Central memory CD8-positive, alpha-beta T cell (primary cell): ENCODE measurements at regions not wholly inside any gene's neighbourhood (a gene's known extent, or its start where the extent isn't known, plus 50 kb on each side); places are given as distances from the start of the nearest gene placed in this dataset.

Source experiments
- ATAC-seq: fragments of 150-1000 bp; cut with Tn5 transposase; replicated peaks from 2 replicates; pipeline ENCODE4 v1.10.0; 2022; ENCODE audit warnings: mild to moderate bottlenecking, moderate FRiP score, moderate number of reproducible peaks; ENCODE audit not compliant: poor library complexity, severe bottlenecking; ENCODE audit errors: extremely low read depth
- DNase-seq, 2 donors: peaks; one replicate each; pipeline ENCODE4 v3.0.0; 2021; ENCODE audit warnings: low spot score in 2 of 2
- H3K27ac Mint-ChIP-seq: one replicate; pipeline ENCODE4 v1.8.0; 2022; ENCODE audit warnings: low read depth, mild to moderate bottlenecking, moderate library complexity, mixed read lengths
- H3K27me3 Mint-ChIP-seq: one replicate; pipeline ENCODE4 v1.8.0; 2022; ENCODE audit warnings: mixed read lengths
- H3K36me3 Mint-ChIP-seq: one replicate; pipeline ENCODE4 v1.8.0; 2022; ENCODE audit warnings: mild to moderate bottlenecking, moderate library complexity, mixed read lengths; ENCODE audit not compliant: insufficient read depth
- H3K4me1 Mint-ChIP-seq: one replicate; pipeline ENCODE4 v1.8.0; 2022; ENCODE audit warnings: mixed read lengths
- H3K4me3 Mint-ChIP-seq: one replicate; pipeline ENCODE4 v1.8.0; 2022; ENCODE audit warnings: mild to moderate bottlenecking, moderate library complexity, mixed read lengths
- H3K9me3 Mint-ChIP-seq: one replicate; pipeline ENCODE4 v1.8.0; 2022; ENCODE audit warnings: mixed read lengths

DNA sequence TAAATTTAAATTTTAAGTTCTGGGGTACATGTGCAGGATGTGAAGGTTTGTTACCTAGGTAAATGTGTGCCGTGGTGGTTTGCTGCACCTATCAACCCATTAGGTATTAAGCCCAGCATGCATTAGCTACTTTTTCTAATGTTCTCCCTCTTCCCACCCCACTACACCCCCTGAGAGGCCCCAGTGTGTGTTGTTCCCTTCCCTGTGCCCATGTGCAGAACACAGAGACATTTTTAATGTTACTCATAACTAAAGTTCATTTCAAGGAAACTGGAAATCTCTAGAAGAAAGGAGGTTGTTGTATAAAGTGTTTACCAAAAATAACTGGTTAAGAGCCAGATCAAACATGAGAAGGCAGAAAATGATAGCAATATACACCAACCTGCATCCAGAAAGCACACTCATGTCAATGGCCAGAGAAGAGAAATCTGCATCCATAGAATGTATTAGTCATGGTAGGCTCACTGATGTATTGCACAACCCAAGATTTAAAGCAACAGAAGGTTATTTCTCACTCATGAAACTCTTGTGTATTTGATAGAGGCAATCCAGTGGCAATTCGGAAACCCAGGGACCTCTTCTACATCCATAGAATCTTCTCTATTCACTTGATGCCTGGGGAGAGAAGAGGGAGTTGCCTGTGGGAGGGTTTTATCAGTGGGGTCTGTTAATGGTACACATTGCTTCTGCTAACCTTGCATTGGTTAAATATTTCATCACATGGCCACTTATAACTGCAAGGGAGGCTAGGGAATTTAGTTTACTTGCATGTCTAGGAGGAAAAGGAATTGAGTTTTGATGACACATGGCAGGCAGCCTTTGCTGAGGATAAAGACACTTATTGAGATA, 321.9 kb upstream of the RASGRP1 start:
- Mint-ChIP-seq H3K27me3 (peaks cover 13% of the 10 kb centered on the region), H3K9me3 (no peaks in the 10 kb centered on the region), H3K27ac (no peak overlapping the region), H3K4me1 (no peaks in the 10 kb centered on the region), H3K4me3 (no peak overlapping the region), H3K36me3 (no peaks in the 10 kb centered on the region)
- no peak for DNase-seq
- ATAC-seq, result no peak

DNA sequence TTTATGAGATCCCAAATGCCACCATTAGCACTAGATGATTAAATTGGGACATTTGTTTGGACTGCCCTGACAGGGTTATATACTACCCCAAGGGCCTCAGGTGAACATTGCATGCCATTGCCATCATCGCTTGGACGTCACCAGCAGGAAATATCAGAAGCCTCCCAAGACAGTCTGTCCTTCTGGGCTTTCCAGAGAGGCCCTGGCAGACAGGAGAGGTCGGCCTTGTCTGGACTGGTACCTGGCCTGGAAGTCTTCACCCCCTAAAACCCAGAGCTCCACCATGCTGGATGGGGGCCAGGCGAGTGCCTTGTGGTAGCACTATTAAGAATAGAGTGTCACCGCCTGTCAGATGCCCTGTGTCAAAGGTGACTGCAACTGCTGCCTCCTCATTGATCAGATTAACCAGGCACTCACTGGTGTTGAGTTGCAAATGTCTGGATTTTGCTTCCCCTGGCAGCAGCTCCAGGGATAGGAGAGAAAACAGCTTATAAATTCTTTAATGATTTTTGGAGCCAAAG, 324.1 kb upstream of the RASGRP1 start:
- Mint-ChIP-seq H3K9me3 (no peaks in the 10 kb centered on the region), H3K4me1 (no peaks in the 10 kb centered on the region), H3K4me3 (no peak overlapping the region), H3K27me3 (peaks cover 27% of the 10 kb centered on the region), H3K36me3 (no peaks in the 10 kb centered on the region), H3K27ac (no peak overlapping the region)
- ATAC-seq, result no peak
- DNase-seq, result no peak

DNA sequence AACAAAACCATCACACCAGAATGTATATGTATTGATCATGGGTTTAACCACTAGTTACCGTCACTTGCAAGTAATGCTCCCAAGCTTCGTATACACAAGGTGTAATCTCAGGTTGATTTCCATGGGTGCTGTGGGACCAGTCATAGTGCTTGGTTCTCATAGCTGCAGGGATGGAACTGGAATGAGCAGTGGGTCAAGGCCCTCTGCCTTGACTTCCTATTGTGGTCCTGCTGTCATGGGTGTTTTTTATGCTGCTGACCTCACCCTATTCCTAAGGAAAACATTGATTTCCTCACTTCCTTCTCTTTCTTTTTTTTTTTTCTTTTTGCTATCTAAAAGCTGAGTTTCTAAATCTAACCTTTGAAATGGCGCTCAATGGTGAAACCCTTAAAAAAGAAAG, 325.6 kb upstream of the RASGRP1 start:
- no peaks in the 10 kb centered on the region for H3K9me3 Mint-ChIP-seq
- ATAC-seq (no peak), DNase-seq (no peak)
- no peak overlapping the region for H3K4me3 Mint-ChIP-seq
- peaks cover 39% of the 10 kb centered on the region for H3K27me3 Mint-ChIP-seq
- H3K27ac Mint-ChIP-seq, result no peak overlapping the region
- H3K4me1 Mint-ChIP-seq, result no peaks in the 10 kb centered on the region
- H3K36me3 Mint-ChIP-seq, result no peaks in the 10 kb centered on the region

DNA sequence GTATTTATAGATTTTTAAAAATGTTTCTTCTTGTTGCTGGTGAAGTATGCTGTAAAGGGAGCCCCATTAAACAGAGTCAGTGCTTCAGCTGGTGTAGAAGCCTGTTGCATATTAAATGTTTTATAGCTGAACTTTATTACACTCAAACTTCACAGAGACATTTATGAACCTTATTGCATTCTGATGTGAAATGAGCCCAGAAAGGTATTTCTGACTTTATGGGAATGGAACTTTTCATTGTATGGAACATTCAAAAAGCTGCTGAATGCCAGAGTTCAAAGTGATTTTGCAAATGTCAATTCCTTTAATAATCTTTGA, 329.3 kb upstream of the RASGRP1 start:
- no peak for DNase-seq

DNA sequence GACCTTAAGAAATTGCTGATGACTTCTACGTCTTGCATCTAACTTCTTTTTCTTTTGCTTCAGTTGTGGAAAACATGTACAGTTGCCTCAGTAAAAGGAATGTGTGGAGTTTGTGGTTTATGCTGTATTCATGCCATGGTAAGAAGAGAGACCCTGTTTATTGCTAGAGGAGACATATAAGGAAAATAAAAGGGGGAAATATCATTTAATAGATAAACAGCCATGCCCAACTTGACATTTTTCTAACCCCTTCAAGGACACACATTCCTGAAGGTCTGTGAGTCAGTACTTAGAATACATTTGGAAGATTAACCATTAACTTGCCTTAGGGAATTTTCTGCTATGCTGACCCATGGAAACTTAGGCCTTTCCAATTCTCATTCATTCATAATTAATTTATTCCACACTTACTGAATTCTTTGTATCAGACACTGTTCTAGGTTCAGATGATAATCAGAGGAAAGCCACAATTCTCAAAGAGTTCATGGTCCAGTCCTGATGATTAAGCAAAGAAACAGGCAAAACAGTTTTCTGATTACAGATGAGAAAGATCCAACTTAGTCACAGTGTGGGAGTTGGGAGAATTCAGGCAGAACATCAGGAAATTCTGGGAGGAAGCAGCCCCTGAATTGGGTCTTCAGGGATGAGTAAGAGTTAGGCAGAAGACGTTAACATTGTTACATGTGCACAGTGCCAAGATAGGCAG, 329.8 kb upstream of the RASGRP1 start:
- Mint-ChIP-seq H3K36me3 (no peaks in the 10 kb centered on the region), H3K4me1 (no peaks in the 10 kb centered on the region), H3K4me3 (no peak overlapping the region), H3K27ac (peak overlapping the region; percentile 69), H3K9me3 (no peaks in the 10 kb centered on the region), H3K27me3 (peaks cover 48% of the 10 kb centered on the region)
- no peak for ATAC-seq
- no peak for DNase-seq

More for the DNA sequence above, 329.3 kb upstream of the RASGRP1 start:
- no peak overlapping the region for H3K4me3 Mint-ChIP-seq
- no peak overlapping the region for H3K27ac Mint-ChIP-seq
- ATAC-seq, result no peak
- peaks cover 48% of the 10 kb centered on the region for H3K27me3 Mint-ChIP-seq
- H3K36me3 Mint-ChIP-seq, result no peaks in the 10 kb centered on the region
- H3K4me1 Mint-ChIP-seq, result no peaks in the 10 kb centered on the region
- H3K9me3 Mint-ChIP-seq, result no peaks in the 10 kb centered on the region

DNA sequence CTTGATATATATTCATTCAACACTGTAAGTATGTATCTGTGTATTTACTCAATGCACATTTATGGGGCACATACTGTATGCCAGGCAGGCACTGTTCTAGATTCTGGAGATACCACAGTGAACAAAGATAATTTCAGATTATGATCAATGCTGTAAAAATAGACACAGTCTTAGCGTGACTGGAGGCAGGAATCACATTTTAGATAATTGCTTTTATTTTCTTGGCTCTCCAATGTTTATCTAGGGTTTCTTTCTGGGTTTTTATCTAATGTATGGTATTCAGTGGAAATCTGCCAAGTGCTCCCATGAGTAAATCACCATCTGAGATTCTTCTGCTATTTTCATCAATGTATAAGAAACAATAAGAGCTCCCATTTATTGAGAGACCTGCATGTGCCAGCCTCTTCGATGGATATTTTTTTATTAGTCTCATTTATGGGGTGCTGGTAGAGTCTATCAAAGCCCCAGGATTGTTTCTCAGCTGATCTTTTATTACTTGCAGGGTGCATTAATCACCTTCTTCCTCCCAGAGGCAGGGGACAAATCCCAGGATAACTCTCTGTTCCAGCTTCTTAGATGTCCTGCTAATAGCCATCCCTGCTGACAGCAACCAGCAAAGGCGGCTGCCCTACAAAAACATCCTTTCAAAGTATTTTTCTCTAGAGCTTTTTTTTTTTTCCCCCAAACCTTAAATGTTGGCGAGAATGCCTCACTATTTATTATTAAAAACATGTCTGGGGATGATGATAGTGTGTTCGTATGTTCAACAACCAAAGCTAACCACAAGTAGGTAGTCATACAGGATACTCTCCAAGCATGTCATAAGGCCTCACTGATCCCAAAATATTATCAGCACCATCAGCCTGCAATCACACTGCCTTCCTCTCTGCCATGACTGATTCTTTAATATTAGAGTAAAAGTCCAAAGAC, 331.0 kb upstream of the RASGRP1 start:
- DNase-seq, result no peak
- Mint-ChIP-seq H3K27ac (no peak overlapping the region), H3K27me3 (peaks cover 44% of the 10 kb centered on the region)

DNA sequence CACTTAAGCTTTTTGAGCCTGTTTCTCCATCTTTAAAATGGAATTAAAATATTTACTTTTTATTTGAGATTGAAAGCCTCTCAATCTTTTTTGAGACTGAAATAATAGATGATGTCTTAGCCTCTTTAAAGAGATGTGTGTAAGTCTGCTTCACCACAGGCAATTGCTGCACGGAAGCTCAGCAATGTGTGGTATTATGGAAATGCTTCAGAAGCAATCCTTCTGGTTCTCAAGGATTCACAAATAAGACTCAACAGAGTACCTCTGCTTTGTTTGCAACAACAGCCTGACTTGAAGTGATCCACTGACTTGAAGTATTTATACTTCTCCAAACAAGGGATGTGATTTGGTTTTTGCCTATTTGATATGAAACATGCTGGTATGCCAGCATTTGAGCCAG, 332.0 kb upstream of the RASGRP1 start:
- H3K4me3 Mint-ChIP-seq, result no peak overlapping the region
- ATAC-seq (no peak), DNase-seq (no peak)
- no peaks in the 10 kb centered on the region for H3K4me1 Mint-ChIP-seq
- H3K27me3 Mint-ChIP-seq, result peaks cover 37% of the 10 kb centered on the region
- H3K36me3 Mint-ChIP-seq, result peaks cover 1% of the 10 kb centered on the region
- H3K27ac Mint-ChIP-seq, result no peak overlapping the region
- no peaks in the 10 kb centered on the region for H3K9me3 Mint-ChIP-seq

More for the DNA sequence above, 331.0 kb upstream of the RASGRP1 start:
- Mint-ChIP-seq H3K4me1 (no peaks in the 10 kb centered on the region), H3K36me3 (no peaks in the 10 kb centered on the region), H3K9me3 (no peaks in the 10 kb centered on the region), H3K4me3 (no peak overlapping the region)
- no peak for ATAC-seq

DNA sequence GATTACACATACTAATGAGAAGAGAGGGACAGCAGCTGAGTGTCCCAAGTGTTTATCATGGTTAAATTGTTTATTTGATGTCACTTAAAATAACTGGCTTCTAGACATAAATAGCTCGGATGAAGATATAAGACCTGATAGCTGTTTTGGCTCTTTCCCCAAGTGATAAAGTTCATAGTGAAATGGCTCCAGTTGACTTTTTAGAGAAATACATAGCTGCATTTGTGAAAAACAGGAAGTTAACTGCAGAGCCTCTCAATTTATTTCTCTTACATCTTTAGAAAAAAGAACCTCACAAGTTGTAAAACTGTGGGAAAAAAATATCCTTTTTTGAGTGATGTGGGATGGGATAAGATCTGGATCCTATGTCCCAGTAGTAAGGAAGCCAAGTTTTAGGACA, 332.9 kb upstream of the RASGRP1 start:
- DNase-seq (no peak), ATAC-seq (no peak)
- peaks cover 2% of the 10 kb centered on the region for H3K36me3 Mint-ChIP-seq
- H3K4me3 Mint-ChIP-seq, result no peak overlapping the region
- H3K9me3 Mint-ChIP-seq, result no peaks in the 10 kb centered on the region
- no peaks in the 10 kb centered on the region for H3K4me1 Mint-ChIP-seq
- H3K27ac Mint-ChIP-seq, result no peak overlapping the region
- peaks cover 35% of the 10 kb centered on the region for H3K27me3 Mint-ChIP-seq

DNA sequence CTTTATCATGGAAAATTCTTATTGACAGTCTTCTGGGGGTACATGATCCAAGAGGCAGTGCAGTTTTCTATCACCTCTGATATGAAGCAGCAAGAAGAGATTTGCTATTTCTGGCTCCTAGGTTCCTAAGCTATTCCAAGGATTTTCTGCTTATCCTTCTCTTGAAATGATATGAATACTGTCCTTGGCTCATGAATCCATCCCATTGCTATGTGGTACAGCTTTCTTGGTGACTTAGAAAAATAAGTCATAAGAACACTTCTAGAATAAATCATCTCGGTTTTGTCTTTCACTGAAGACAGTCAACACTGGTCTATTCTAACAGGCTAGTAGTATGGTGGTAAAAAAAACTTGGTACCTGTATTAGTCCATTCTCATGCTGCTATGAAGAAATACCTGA, 333.6 kb upstream of the RASGRP1 start:
- no peak overlapping the region for H3K27ac Mint-ChIP-seq
- H3K4me1 Mint-ChIP-seq, result no peaks in the 10 kb centered on the region
- DNase-seq (no peak), ATAC-seq (no peak)
- no peak overlapping the region for H3K4me3 Mint-ChIP-seq
- peaks cover 33% of the 10 kb centered on the region for H3K27me3 Mint-ChIP-seq
- peaks cover 2% of the 10 kb centered on the region for H3K36me3 Mint-ChIP-seq
- H3K9me3 Mint-ChIP-seq, result no peaks in the 10 kb centered on the region

DNA sequence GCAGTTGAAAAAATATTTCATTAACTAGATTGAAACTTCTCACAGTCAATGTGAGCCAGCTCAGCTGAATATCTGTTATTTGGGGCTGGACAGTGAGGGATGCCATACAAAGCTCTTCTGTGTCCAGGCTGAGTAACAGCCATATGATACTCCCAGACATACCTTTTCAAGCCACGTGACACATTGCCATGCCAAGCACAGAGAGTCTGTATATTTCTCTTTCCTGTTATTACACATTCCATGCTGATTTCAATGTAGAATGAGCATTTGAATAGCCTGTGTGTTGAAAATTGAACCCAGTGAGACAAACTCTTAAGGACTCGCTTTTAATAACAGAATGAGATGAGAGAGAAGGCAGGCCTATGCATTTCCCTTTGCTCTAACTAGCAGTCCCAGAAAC, 334.7 kb upstream of the RASGRP1 start:
- Mint-ChIP-seq H3K4me1 (no peaks in the 10 kb centered on the region), H3K4me3 (no peak overlapping the region), H3K36me3 (peaks cover 2% of the 10 kb centered on the region), H3K27me3 (peaks cover 27% of the 10 kb centered on the region), H3K27ac (no peak overlapping the region), H3K9me3 (no peaks in the 10 kb centered on the region)
- no peak for DNase-seq
- no peak for ATAC-seq

DNA sequence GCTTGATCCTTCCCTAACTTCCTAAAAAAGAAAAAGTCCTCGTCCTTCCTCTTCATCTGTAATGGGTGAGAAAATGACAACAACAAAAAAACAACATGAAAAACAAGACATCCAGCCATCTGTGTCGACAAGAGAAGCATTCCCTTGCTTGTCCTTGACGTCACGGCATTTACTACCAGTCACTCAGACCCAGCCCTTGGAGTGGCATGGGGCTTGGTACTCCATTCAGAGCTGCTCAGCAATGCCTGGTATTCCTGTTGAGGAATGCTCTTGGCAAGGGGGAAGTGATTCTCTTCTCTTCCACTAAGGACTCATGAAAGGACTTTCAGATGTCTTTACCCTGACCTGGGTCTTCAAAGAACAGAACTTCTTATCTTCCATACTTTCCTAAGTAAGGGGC, 339.7 kb upstream of the RASGRP1 start:
- no peak for ATAC-seq
- DNase-seq, result no peak
- Mint-ChIP-seq H3K9me3 (no peaks in the 10 kb centered on the region), H3K4me1 (no peaks in the 10 kb centered on the region), H3K36me3 (peaks cover 2% of the 10 kb centered on the region), H3K27ac (no peak overlapping the region), H3K4me3 (no peak overlapping the region), H3K27me3 (peaks cover 44% of the 10 kb centered on the region)

DNA sequence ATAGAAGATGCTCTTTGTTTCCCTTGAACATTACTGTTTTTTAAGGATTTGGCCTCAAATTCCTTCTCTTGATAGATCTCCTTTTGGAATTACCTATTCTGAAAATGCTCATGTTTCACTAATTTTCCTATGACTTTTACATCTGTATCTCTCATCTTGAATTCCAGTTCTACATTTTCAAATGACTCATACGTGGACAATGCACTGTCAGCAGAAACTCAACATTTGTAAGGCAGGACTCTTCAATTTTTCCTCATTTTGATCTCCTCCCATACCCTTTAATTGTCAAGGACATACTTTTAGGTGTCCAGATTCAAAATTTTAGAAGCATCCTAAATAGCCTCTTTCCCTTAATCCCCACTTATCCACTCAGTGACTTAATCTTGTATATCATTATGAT, 341.0 kb upstream of the RASGRP1 start:
- H3K36me3 Mint-ChIP-seq, result peaks cover 2% of the 10 kb centered on the region
- DNase-seq, result no peak

More for the DNA sequence above, 341.0 kb upstream of the RASGRP1 start:
- Mint-ChIP-seq H3K27ac (no peak overlapping the region), H3K4me3 (no peak overlapping the region), H3K9me3 (no peaks in the 10 kb centered on the region), H3K4me1 (no peaks in the 10 kb centered on the region), H3K27me3 (peaks cover 57% of the 10 kb centered on the region)
- no peak for ATAC-seq
